SU-DHL-6 (cell line): ENCODE measurements at regions not wholly inside any gene's neighbourhood (a gene's known extent, or its start where the extent isn't known, plus 50 kb on each side); places are given as distances from the start of the nearest gene placed in this dataset.

Source experiments
- H2AFZ ChIP-seq: fragments of 200-600 bp; sonication (generic); 2 replicates; pipeline ENCODE4 v1.6.1; 2014; ENCODE audit warnings: low read depth, mild to moderate bottlenecking, moderate library complexity, mixed read lengths, antibody characterized with exemption, low read length; ENCODE audit not compliant: severe bottlenecking
- H3F3A ChIP-seq: fragments of 200-600 bp; shearing (Covaris generic); 2 replicates; pipeline ENCODE4 v1.6.0; 2016; ENCODE audit warnings: antibody characterized with exemption, mild to moderate bottlenecking; ENCODE audit not compliant: insufficient read depth
- H3K27ac ChIP-seq: fragments of 200-600 bp; sonication (generic); 2 replicates; pipeline ENCODE4 v1.5.1; 2016; ENCODE audit warnings: low read depth, mild to moderate bottlenecking, low read length, moderate library complexity, mixed read lengths
- H3K27me3 ChIP-seq: fragments of 200-600 bp; sonication (generic), shearing (Covaris generic); 2 replicates; pipeline ENCODE4 v1.6.0; 2014; ENCODE audit warnings: mild to moderate bottlenecking, low read length
- H3K36me3 ChIP-seq: fragments of 200-600 bp; sonication (generic); 2 replicates; pipeline ENCODE4 v1.6.1; 2014; ENCODE audit warnings: mild to moderate bottlenecking, low read length, mixed read lengths
- H3K4me2 ChIP-seq: fragments of 300-600, 200-600 bp; shearing (Covaris generic), sonication (generic); 2 replicates; pipeline ENCODE4 v1.6.0; 2014; ENCODE audit warnings: low read length, low read depth, mild to moderate bottlenecking; ENCODE audit not compliant: poor library complexity, severe bottlenecking
- H3K4me3 ChIP-seq: fragments of 200-600 bp; sonication (generic); 2 replicates; pipeline ENCODE4 v1.5.1; 2014; ENCODE audit warnings: antibody characterized with exemption, low read length, mild to moderate bottlenecking, mixed read lengths; ENCODE audit not compliant: insufficient read depth, poor library complexity, severe bottlenecking
- H3K79me2 ChIP-seq: fragments of 200-600 bp; sonication (generic); 2 replicates; pipeline ENCODE4 v1.6.1; 2014; ENCODE audit warnings: mild to moderate bottlenecking, low read length, moderate library complexity; ENCODE audit not compliant: insufficient read depth
- H3K9ac ChIP-seq: fragments of 200-600 bp; sonication (generic); 2 replicates; pipeline ENCODE4 v1.7.0; 2014; ENCODE audit warnings: mild to moderate bottlenecking, low read length
- H3K9me2 ChIP-seq: fragments of 200-600 bp; sonication (generic); replicated peaks from 2 replicates; pipeline ENCODE4 v1.6.1; 2014; ENCODE audit warnings: low read length; ENCODE audit not compliant: insufficient read depth
- H3K9me3 ChIP-seq: fragments of 200-600 bp; sonication (generic); 2 replicates; pipeline ENCODE4 v1.6.1; 2014; ENCODE audit warnings: low read length, mixed read lengths; ENCODE audit not compliant: insufficient read depth
- H4K20me1 ChIP-seq: fragments of 200-600 bp; sonication (generic); 2 replicates; pipeline ENCODE4 v1.6.1; 2014; ENCODE audit warnings: low read depth, mild to moderate bottlenecking, antibody characterized with exemption, low read length, moderate library complexity, mixed read lengths
- CTCF ChIP-seq: fragments of 200-600 bp; sonication (generic); IDR thresholded peaks from one replicate; pipeline ENCODE4 v1.5.1; 2017; ENCODE audit warnings: antibody characterized with exemption, mild to moderate bottlenecking, low read length, moderate library complexity; ENCODE audit not compliant: insufficient read depth, poor library complexity, severe bottlenecking
- EZH2phosphoT487 ChIP-seq: fragments of 200-600 bp; sonication (generic), shearing (Covaris generic); conservative IDR thresholded peaks from 2 replicates; pipeline ENCODE4 v1.6.1; 2018; ENCODE audit warnings: mild to moderate bottlenecking, antibody characterized with exemption, low read length, moderate library complexity, mixed read lengths

- no peaks in the 10 kb centered on the region for H3K27me3 ChIP-seq
- H3K9me2 ChIP-seq = no peaks in the 10 kb centered on the region
- H3K9ac ChIP-seq = no peak overlapping the region
- no peak overlapping the region for H3K4me3 ChIP-seq
- no peaks in the 10 kb centered on the region for H3F3A ChIP-seq
- H3K4me2 ChIP-seq = no peak overlapping the region
- no peaks in the 10 kb centered on the region for H3K36me3 ChIP-seq
- no peak for TF ChIP-seq CTCF
- TF ChIP-seq EZH2phosphoT487 = no peak
- H3K27ac ChIP-seq = no peak overlapping the region
- H3K9me3 ChIP-seq = no peaks in the 10 kb centered on the region
- H4K20me1 ChIP-seq = no peaks in the 10 kb centered on the region
- H2AFZ ChIP-seq = no peak overlapping the region
- no peaks in the 10 kb centered on the region for H3K79me2 ChIP-seq
These were observed 266.7 kb downstream of the METTL4 start for GRCh38 chr18:2304378-2305175.

GRCh38 chr18:2306606-2307005 is 264.7 kb downstream of the METTL4 start:
- no peak overlapping the region for H2AFZ ChIP-seq
- H3K27ac ChIP-seq = no peak overlapping the region
- no peaks in the 10 kb centered on the region for H3K79me2 ChIP-seq
- H3K36me3 ChIP-seq = no peaks in the 10 kb centered on the region
- no peaks in the 10 kb centered on the region for H3K27me3 ChIP-seq
- no peaks in the 10 kb centered on the region for H3F3A ChIP-seq
- no peaks in the 10 kb centered on the region for H4K20me1 ChIP-seq
- no peaks in the 10 kb centered on the region for H3K9me2 ChIP-seq
- no peak overlapping the region for H3K4me3 ChIP-seq
- TF ChIP-seq EZH2phosphoT487 = no peak
- no peak for TF ChIP-seq CTCF
- H3K9ac ChIP-seq = no peak overlapping the region
- no peak overlapping the region for H3K4me2 ChIP-seq
- H3K9me3 ChIP-seq = no peaks in the 10 kb centered on the region

- Histone ChIP-seq H3K79me2 (no peaks in the 10 kb centered on the region), H3K9me3 (no peaks in the 10 kb centered on the region), H3K9me2 (no peaks in the 10 kb centered on the region), H3K27ac (no peak overlapping the region), H4K20me1 (no peaks in the 10 kb centered on the region), H2AFZ (no peak overlapping the region), H3K36me3 (no peaks in the 10 kb centered on the region), H3K27me3 (no peaks in the 10 kb centered on the region), H3F3A (no peaks in the 10 kb centered on the region), H3K4me3 (no peak overlapping the region), H3K9ac (no peak overlapping the region), H3K4me2 (no peak overlapping the region)
- TF ChIP-seq EZH2phosphoT487 (no peak), CTCF (no peak)
These were observed 260.4 kb downstream of the METTL4 start for GRCh38 chr18:2310886-2311285.
